Colonic mucosa (tissue), 4 donors: ENCODE measurements at regions not wholly inside any gene's neighbourhood (a gene's known extent, or its start where the extent isn't known, plus 50 kb on each side); places are given as distances from the start of the nearest gene placed in this dataset.
"Not testable (repeated sequence)": the region's sequence is repeated elsewhere in the genome, so short reads cannot be mapped to it uniquely, and the experiment has no call there.

Experiments
- DNase-seq: peaks from one replicate; pipeline ENCODE4 v3.0.0-alpha.2; 2020
- H3K27ac ChIP-seq: fragments of 200-600 bp; one replicate; pipeline ENCODE4 v1.8.0; 2021
- H3K27me3 ChIP-seq: fragments of 200-600 bp; one replicate; pipeline ENCODE4 v1.8.0; 2021
- H3K36me3 ChIP-seq: fragments of 200-600 bp; one replicate; pipeline ENCODE4 v1.8.0; 2021
- H3K4me1 ChIP-seq: fragments of 200-600 bp; one replicate; pipeline ENCODE4 v1.8.0; 2021; ENCODE audit warnings: mild to moderate bottlenecking
- H3K4me3 ChIP-seq: fragments of 200-600 bp; one replicate; pipeline ENCODE4 v1.8.0; 2021
- H3K9ac ChIP-seq, 2 donors: one replicate each; pipeline ENCODE4 v1.7.0; 2013; ENCODE audit warnings: control low read depth in 2 of 2, low read depth in 2 of 2, low read length in 2 of 2
- H3K9me3 ChIP-seq: fragments of 200-600 bp; one replicate; pipeline ENCODE4 v1.8.0; 2021
- intact Hi-C: fragments of 100-400 bp; cut with DNase I; formaldehyde crosslinking; loops from one replicate; pipeline ENCODE4 v1.14.1; 2022
- donor health status: healthy.
- donor health status: DM: no; HTN: no; CAD: no.
- donor health status: DM: no; HTN: no; CAD: no.

DNA sequence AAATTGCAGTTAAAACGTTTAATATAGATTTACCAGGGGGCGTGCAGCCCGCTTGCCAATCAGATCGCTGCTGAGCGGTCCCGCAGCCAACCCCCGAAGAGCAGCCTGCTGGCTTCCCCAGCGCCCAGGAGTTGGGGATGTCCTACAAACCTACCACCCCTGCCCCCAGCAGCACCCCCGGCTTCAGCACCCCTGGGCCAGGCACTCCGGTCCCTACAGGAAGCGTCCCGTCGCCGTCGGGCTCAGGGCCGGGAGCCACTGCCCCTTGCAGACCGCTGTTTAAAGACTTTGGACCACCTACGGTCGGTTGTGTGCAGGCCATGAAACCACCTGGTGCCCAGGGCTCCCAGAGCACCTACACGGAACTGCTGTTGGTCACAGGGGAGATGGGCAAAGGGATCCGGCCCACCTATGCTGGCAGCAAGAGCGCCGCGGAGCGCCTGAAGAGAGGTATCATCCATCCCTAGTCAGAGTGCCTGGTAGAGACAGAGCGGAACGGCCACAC, 1654.9 kb downstream of the SPATA31A7 start:
- H3K27me3 ChIP-seq, H3K36me3 ChIP-seq, H3K9me3 ChIP-seq, H3K9ac ChIP-seq, H3K4me1 ChIP-seq, DNase-seq, H3K27ac ChIP-seq, H3K4me3 ChIP-seq, intact Hi-C loops: not testable (repeated sequence)

DNA sequence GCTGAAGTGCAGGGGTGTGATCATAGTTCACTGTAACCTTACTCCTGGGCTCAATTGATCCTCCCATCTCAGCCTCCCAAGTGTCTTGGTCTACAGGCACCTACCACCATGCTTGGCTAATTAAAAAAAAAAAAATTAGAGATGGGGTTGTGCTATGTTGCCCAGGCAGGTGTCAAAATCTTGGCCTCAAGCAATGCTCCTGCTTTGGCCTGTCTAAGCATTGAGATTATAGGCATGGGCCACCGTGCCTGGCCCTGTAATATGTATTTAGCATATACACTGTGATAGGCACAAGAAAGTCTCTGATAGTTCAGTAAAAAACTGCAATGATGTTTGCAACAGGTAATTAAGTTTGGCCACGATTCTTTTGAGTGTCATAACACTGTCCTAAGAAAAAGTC, 1658.4 kb downstream of the SPATA31A7 start:
- intact Hi-C loops, H3K36me3 ChIP-seq, H3K27me3 ChIP-seq: not testable (repeated sequence)

DNA sequence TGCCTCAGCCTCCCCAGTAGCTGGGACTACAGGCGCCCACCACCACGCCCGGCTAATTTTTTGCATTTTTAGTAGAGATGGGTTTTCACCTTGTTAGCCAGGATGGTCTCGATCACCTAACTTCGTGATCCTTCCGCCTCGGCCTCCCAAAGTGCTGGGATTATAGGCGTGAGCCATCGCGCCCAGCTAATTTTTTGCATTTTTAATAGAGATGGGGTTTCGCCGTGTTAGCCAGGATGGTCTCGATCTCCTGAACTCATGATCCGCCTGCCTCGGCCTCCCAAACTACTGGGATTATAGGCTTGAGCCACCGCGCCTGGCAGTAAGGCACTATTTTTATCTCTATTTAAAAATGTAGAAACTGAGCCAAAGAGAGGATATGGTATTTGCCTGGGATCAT, 1660.2 kb downstream of the SPATA31A7 start:
- H3K9me3 ChIP-seq, H3K4me3 ChIP-seq, DNase-seq, H3K27me3 ChIP-seq, H3K4me1 ChIP-seq, intact Hi-C loops, H3K9ac ChIP-seq, H3K36me3 ChIP-seq, H3K27ac ChIP-seq: not testable (repeated sequence)

More for the DNA sequence above, 1658.4 kb downstream of the SPATA31A7 start:
- H3K9ac ChIP-seq, H3K27ac ChIP-seq, H3K4me3 ChIP-seq, H3K4me1 ChIP-seq, DNase-seq, H3K9me3 ChIP-seq: not testable (repeated sequence)

DNA sequence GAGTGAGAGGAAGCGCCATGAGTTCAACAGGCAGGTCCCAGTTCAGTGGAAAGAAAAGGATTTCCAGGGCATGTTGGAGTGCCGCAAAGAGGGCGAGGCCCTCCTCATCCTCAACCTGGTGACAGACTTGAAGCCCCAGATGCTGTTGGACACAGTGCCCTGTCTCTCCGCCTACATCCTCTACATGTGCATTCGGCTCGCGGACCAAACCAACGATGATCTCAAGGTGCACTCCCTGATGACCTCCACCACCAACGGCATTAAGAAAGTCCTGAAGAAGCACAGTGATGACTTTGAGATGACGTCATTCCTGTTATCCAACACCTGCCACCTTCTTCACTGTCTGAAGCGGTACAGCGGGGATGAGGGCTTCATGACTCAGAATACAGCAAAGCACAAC, 1667.4 kb downstream of the SPATA31A7 start:
- H3K4me3 ChIP-seq, H3K9me3 ChIP-seq, H3K9ac ChIP-seq, H3K27ac ChIP-seq, H3K4me1 ChIP-seq, H3K36me3 ChIP-seq, intact Hi-C loops, DNase-seq, H3K27me3 ChIP-seq: not testable (repeated sequence)

DNA sequence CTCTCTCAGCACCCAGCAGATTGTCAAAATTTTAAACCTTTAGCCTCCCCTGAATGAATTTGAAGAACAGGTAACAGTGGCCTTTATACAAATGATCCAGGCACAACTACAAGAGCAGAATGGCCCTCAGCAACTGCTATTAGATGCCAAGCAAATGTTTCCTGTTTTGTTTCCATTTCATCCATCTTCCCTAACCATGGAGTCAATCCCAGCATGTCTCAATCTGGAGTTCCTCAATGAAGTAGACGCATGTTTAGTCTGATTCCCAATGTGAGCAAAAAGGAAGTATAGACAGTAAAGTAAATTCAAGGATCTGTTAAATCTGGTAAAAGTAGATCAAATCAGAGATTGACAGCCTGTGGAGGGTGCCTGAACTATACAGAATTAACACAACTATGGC, 1668.4 kb downstream of the SPATA31A7 start:
- DNase-seq, intact Hi-C loops, H3K4me1 ChIP-seq: not testable (repeated sequence)

DNA sequence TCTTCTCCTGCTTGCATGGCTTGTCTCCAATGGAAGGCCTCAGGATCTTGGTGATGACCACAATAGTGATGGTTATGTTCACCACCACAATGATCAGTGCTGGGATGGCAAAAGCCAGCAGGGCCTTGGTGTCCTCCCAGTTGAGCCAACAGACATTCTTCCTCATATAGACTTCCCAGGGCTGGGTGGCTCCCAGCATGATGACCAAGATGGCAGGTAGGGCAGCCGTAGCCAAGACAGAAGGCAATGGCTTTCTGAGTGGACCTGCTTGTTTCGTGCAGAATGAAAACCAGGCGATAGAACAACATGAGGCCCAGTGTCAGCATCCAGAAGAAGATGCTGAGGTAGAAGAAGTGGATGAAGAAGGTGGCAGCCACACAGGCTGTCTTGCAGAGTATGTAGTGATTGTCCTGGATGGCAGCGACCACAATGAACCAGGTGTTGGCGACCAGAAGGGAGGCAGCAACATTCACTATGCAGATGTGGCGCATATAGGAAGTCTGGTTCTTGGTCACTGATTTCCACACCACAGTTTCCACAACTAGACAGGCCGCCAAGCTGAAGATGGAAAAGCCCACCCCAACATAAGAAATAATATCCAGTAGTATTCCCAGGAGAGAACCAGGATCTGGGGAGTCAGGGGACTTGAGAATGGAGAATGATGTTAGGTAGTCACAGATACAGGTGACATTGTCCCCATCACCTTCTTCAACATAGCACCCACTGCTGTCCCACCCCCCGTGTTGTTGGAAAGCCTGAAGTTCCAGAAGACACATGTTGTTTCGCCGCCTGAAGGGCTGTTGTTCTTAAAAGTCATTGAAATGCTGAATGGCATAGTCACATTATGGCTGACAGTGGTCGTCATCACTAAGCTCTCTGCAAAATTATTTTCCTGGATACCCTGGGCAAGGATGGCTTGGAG, 1671.4 kb downstream of the SPATA31A7 start:
- H3K27me3 ChIP-seq: peaks cover 14% of the 10 kb centered on the region
- H3K27ac ChIP-seq, DNase-seq, H3K36me3 ChIP-seq, H3K9ac ChIP-seq, H3K4me3 ChIP-seq, intact Hi-C loops, H3K9me3 ChIP-seq, H3K4me1 ChIP-seq: not testable (repeated sequence)

More for the DNA sequence above, 1668.4 kb downstream of the SPATA31A7 start:
- not testable (repeated sequence) for H3K4me3 ChIP-seq, H3K27ac ChIP-seq, H3K27me3 ChIP-seq, H3K36me3 ChIP-seq, H3K9me3 ChIP-seq, H3K9ac ChIP-seq

DNA sequence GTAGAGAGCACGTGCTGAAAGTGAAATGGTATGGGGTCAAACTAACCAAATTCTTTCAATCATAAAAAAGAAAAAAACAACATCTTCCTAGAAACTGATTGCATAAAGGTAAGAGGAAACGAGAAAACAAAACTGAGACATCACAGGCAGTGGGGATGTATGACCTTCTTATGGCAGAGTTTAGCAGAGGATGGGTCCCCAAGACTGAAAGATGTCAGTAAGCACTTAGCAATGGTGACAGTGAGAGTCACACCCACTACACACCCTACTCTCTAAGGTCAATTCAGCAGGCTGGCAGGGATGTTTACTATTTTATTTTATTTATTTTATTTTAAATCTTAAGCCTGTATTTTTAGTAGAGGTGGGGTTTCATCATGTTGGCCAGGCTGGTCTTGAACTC, 1672.3 kb downstream of the SPATA31A7 start:
- H3K9me3 ChIP-seq, H3K27ac ChIP-seq, H3K4me1 ChIP-seq, DNase-seq, H3K4me3 ChIP-seq, H3K36me3 ChIP-seq, intact Hi-C loops, H3K9ac ChIP-seq: not testable (repeated sequence)
- peaks cover 14% of the 10 kb centered on the region for H3K27me3 ChIP-seq

DNA sequence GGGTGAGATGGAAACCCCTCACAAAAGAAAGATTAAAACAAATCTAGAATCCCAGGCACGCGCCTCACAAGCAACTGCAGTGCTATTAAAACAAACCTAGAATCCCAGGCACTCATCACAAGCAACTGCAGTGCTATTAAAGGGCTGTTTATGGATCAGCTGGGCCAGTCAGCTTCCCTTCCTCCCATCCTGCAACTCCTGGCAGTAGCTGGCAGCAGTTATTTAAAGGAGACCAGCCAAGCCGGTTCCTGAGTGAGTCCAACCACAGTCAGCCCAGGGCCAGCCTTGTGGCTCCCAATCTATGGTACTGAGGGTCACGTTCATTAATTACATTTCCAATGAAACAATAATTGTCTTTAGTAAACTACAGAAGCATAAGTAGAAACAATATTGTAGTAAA, 1673.5 kb downstream of the SPATA31A7 start:
- DNase-seq, H3K4me3 ChIP-seq, H3K9me3 ChIP-seq, intact Hi-C loops, H3K36me3 ChIP-seq, H3K4me1 ChIP-seq, H3K9ac ChIP-seq, H3K27ac ChIP-seq: not testable (repeated sequence)
- H3K27me3 ChIP-seq: peaks cover 14% of the 10 kb centered on the region

DNA sequence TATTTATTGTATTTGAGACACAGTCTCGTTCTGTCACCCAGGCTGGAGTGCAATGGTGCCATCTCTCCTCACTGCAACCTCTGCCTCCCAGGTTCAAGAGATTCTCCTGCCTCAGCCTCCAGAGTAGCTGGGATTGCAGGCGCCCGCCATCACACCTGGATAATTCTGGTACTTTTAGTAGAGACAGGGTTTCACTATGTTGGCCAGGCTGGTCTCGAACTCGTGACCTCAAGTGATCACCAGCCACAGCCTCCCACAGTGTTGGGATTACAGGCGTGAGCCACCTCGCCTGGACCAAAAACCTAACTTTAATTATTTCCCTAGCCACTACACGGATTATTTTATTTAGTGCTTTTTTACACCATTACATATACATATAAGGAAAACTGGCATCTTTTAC, 1674.0 kb downstream of the SPATA31A7 start:
- H3K4me1 ChIP-seq, H3K36me3 ChIP-seq, H3K9ac ChIP-seq, H3K27ac ChIP-seq, intact Hi-C loops, DNase-seq, H3K9me3 ChIP-seq, H3K4me3 ChIP-seq: not testable (repeated sequence)
- peaks cover 14% of the 10 kb centered on the region for H3K27me3 ChIP-seq

DNA sequence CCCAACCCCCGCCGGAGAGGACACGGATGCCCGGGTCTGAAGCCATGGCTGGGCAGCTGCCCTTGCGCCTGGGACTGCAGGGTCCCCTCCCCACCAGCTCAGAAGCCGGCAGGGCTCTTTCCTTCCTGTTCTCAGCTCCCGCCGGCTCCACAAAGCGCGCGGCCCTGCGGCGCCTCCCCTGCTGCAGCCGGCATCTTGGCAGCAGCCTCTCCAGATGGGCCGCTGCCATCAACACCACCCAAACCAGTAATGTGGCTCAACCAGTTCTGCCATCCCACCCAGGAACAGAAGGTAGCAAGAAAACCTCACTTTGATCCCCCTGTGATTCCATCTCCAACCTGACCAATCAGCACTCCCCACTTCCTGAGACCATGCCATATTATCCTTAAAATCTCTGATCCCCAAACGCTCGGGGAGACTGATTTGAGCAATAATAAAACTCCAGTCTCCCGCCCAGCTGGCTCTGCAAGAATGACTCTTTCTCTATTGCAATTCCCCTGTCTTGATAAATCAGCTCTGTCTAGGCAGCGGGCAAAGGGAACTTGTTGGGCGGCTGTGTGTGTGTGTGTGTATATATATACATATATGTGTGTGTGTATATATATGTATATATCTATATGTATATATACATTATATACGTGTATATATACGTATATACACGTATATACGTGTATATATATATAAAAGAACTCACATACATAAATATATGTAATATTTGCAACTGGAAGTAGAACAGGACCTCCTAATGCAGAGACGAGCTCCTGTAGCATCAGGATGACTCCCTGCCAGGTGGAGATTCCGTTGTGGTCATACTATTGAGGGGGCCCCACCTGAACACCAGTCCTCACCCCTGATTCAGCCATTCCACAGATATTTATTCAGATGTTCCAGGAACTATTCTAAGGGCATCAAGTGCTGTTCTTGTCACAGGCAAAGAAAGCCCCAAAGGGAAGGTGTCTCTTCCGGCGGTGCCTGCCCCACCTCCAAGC, 1674.9 kb downstream of the SPATA31A7 start:
- H3K9me3 ChIP-seq, H3K9ac ChIP-seq, H3K27ac ChIP-seq, H3K36me3 ChIP-seq, intact Hi-C loops, H3K4me1 ChIP-seq, DNase-seq, H3K4me3 ChIP-seq: not testable (repeated sequence)
- peaks cover 14% of the 10 kb centered on the region for H3K27me3 ChIP-seq

DNA sequence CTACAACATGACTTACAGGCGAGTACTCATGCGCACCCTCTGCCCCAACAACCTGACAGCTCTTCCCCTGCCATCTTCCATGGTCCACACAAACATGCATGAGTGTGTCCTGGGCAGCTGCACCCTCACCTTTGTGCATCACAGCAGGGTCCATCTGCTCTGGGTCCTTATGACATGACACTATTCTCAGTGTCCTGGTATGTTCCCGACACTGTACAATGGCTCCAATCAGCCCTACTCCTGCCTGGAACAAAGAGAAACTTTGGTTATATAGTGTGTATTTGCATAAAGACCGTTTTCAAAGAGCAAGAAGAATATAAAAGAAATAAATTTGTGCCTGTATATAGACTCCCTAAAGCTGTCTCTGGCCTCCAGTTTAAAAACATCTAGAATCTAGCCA, 1679.2 kb downstream of the SPATA31A7 start:
- DNase-seq, H3K4me1 ChIP-seq, H3K27me3 ChIP-seq, H3K36me3 ChIP-seq, H3K9ac ChIP-seq, H3K4me3 ChIP-seq, H3K27ac ChIP-seq, H3K9me3 ChIP-seq, intact Hi-C loops: not testable (repeated sequence)

DNA sequence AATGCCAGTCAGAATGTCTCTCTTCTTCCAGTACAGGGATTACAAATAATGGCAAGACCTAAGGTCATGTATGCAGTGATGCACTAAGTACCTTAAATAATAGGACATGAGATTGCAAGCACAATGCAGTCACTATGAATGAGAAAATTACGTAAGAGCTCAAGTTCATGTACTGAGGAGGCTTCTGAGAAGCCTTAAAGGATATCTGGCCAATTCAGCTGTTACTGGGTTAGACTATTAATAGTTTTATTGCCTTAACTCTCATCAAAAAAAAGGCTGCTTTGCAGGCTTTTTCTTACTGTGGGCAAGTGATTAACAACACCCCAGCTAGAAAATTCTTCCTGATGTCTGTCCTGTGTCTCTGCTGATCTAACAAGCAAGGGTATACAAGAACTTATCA, 1681.9 kb downstream of the SPATA31A7 start:
- H3K4me3 ChIP-seq, H3K36me3 ChIP-seq, intact Hi-C loops, H3K9ac ChIP-seq, H3K27ac ChIP-seq, DNase-seq, H3K9me3 ChIP-seq, H3K27me3 ChIP-seq, H3K4me1 ChIP-seq: not testable (repeated sequence)

DNA sequence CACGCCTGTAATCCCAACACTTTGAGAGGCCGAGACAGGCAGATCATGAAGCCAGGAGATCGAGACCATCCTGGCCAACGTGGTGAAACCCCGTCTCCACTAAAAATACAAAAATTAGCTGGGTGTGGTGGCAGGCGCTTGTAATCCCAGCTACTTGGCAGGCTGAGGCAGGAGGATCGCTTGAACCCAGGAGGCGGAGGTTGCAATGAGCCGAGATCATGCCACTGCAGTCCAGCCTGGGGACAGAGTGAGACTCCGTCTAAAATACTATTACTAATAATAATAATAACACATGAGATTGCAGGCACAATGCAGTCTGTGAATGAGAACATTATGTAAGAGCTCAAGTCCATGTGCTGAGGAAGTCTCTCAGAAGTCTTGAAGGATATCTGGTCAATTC, 1684.4 kb downstream of the SPATA31A7 start:
- H3K9ac ChIP-seq, intact Hi-C loops, H3K4me1 ChIP-seq, H3K9me3 ChIP-seq, H3K36me3 ChIP-seq, DNase-seq, H3K27me3 ChIP-seq, H3K27ac ChIP-seq, H3K4me3 ChIP-seq: not testable (repeated sequence)
